ENCODE measurements at regions not wholly inside any gene's neighbourhood (a gene's known extent, or its start where the extent isn't known, plus 50 kb on each side); places are given as distances from the start of the nearest gene placed in this dataset.

DNA sequence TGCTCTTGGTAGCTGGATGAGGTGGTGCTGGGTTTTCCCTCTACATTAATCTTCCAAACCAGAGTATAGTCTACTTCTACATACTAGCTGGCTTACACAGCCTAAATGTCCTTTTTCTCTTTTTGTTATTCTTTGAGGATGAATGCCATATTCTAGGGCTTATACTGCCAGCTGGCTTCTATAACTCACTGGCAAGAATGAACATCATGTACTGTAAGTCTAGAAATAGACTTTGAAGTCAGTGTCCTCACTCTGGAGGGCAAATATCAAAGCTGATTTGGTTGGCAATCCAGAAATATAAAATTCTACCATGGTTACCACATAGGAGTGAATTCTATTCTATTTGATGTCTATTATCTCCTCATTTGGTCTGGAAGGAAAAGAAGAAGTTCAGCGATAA lies 251.7 kb upstream of the TYRP1 start:
- H3K27ac ChIP-seq: no peak overlapping the region
- TF ChIP-seq ZFX (IDR thresholded peaks at IDR 0.05; ENCODE audit: borderline replicate concordance): no peak
- TF ChIP-seq, protein P1, sequence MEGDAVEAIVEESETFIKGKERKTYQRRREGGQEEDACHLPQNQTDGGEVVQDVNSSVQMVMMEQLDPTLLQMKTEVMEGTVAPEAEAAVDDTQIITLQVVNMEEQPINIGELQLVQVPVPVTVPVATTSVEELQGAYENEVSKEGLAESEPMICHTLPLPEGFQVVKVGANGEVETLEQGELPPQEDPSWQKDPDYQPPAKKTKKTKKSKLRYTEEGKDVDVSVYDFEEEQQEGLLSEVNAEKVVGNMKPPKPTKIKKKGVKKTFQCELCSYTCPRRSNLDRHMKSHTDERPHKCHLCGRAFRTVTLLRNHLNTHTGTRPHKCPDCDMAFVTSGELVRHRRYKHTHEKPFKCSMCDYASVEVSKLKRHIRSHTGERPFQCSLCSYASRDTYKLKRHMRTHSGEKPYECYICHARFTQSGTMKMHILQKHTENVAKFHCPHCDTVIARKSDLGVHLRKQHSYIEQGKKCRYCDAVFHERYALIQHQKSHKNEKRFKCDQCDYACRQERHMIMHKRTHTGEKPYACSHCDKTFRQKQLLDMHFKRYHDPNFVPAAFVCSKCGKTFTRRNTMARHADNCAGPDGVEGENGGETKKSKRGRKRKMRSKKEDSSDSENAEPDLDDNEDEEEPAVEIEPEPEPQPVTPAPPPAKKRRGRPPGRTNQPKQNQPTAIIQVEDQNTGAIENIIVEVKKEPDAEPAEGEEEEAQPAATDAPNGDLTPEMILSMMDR (IDR thresholded peaks at IDR 0.05): no peak

DNA sequence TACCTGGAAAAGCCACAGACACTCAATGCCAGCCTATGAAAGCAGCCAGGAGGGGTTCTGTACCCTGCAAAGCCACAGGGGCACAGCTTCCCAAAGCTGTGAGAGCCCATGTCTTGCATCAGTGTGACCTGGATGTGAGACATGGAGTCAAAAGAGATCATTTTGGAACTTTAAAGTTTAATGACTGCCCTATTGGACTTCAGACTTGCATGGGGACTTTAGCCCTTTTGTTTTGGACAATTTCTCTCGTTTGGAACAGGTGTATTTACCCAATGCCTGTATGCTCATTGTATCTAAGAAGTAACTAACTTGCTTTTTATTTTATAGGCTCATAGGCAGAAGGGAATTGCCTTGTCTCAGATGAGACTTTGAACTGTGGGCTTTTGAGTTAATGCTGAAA lies 244.9 kb upstream of the TYRP1 start:
- TF ChIP-seq, protein P1 (IDR thresholded peaks at IDR 0.05): no peak
- no peak for TF ChIP-seq ZFX (IDR thresholded peaks at IDR 0.05; ENCODE audit: borderline replicate concordance)
- no peak overlapping the region for H3K27ac ChIP-seq

DNA sequence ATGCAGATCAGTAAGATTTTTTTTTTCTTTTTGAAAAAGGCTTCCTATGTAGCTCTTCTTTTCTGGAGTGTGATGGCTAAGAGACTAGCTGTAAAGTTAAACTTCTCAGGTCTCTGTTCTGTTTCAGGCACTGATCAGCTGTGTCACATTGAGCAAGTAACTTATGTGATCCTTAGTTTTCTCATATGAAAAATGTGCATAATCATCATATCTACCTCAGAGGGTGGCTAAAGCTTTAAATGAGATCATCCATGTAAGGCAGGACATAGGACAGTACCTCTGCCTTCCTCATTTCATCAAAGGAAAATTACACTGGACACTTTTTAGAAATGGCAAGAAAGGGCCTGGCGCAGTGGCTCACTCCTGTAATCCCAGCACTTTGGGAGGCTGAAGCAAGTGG lies 235.9 kb upstream of the TYRP1 start:
- no peak for TF ChIP-seq ZFX (IDR thresholded peaks at IDR 0.05; ENCODE audit: borderline replicate concordance)
- TF ChIP-seq, protein P1 (IDR thresholded peaks at IDR 0.05): no peak
- H3K27ac ChIP-seq: no peak overlapping the region

DNA sequence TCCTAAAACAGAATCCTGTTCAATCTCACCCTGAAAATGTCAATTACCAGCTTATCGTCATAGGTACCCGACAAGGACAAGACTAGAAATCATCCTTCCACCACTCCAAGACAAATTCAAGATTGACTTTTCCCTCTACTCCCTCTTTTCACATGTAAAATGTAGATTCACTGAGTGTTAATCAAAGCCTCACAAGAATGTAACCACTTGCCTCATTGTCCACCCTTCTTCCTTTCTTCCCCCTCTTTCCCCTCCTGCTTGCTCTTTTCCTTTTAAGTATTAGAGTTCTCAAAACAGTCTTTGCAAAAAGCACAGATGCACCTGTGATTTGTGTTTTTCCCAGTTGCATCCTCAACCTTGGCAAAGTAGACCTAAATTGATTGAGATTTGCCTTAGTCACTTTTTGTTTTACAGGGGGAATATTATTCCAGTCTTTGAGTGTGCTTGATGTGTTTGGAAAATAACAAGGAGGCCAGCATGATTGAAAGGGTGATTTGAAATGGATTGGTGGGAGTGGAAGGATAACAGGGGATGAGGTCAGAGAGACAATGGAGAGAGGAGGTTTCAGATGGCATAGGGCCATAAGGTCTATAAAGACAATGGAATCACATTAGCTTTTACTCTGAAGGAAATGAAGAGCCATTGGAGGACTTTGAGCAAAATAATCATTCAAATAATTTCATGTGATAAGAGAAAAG lies 231.3 kb upstream of the TYRP1 start:
- no peak overlapping the region for H3K27ac ChIP-seq
- TF ChIP-seq, protein P1 (IDR thresholded peaks at IDR 0.05): no peak
- TF ChIP-seq ZFX (IDR thresholded peaks at IDR 0.05; ENCODE audit: borderline replicate concordance): no peak

DNA sequence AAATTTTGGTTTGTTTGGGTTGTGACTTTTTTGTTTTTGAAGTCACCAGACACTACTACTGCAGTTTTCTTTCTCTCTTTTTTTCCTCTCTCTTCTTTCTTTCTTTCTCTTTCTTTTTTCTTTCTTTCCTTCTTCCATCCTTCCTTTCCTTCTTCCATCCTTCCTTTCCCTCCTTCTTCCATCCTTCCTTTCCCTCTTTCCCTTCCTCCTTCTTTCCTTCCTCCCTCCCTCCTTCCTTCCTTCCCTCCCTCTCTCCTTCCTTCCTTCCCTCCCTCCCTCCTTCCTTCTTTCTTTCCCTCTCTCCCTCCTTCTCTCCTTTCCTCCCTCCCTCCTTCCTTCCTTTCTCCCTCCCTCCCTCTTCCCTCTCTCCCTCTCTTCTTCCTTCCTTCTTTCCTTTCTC lies 230.3 kb upstream of the TYRP1 start:
- TF ChIP-seq, protein P1 (IDR thresholded peaks at IDR 0.05): no peak
- TF ChIP-seq ZFX (IDR thresholded peaks at IDR 0.05; ENCODE audit: borderline replicate concordance): no peak
- no peak overlapping the region for H3K27ac ChIP-seq

DNA sequence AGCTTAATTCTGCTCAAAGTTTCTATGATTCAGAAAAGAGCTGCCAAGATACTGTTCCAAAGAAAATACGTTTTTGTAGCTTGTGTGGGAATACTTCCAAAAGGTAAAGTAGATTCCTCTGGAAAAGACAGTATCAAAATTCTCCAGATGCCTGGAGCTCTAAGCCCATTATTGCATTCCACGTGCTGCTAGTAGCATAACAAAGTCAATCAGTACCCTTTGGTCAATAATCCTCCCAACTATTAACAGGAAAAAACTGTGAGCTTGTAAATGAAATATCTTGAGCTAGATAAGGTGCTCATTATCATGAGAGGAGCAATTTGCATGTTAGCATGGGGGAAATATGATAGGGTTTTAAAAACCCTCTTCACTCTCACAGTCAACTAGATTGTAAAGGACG lies 229.5 kb upstream of the TYRP1 start:
- H3K27ac ChIP-seq: no peak overlapping the region

DNA sequence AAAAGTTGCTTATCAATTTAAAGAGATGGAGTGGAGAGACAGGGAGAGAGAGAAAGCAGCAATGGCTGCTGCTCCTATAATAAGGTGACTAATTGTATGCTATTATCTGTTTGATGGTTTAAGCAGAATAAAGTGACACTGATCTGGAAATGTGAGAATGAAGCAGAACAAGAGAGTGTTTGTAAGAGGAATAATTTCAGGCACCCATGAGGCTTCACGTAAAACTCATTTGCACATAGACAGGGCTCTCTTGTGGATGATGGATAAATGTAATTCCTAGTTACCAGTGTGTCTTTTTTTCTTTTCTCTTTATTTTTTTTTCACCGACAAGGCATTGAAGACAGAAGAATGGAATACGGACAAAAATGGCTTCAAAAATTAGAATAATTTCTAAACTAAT lies 228.8 kb upstream of the TYRP1 start:
- H3K27ac ChIP-seq: no peak overlapping the region
- TF ChIP-seq ZFX (IDR thresholded peaks at IDR 0.05; ENCODE audit: borderline replicate concordance): no peak
- TF ChIP-seq, protein P1 (IDR thresholded peaks at IDR 0.05): no peak

More for the DNA sequence above, 229.5 kb upstream of the TYRP1 start:
- TF ChIP-seq, protein P1 (IDR thresholded peaks at IDR 0.05): no peak
- TF ChIP-seq ZFX (IDR thresholded peaks at IDR 0.05; ENCODE audit: borderline replicate concordance): no peak

Data from 22Rv1 (cell line).